ENCODE measurements at regions not wholly inside any gene's neighbourhood (a gene's known extent, or its start where the extent isn't known, plus 50 kb on each side); places are given as distances from the start of the nearest gene placed in this dataset.

DNA sequence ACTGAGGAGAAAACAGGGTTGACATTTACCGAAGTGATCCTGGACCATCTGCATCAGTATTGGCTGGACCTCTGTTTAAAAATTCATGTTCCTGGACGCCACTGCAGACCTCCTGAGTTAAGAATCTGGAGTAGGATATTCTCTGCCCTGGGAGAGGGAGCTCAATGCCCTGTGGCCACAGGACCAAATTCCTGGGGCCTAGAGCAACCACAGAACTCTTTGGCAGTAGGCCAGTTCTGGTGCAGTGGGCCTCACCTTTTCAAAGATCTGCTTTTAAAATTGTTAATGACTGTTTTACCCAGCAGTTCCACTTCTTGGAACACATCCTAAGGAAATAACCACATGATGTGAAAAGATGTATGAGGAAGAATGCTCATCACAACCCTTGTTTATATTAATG is 133.3 kb upstream of the ADPGK start:
- DNase-seq: no peak

DNA sequence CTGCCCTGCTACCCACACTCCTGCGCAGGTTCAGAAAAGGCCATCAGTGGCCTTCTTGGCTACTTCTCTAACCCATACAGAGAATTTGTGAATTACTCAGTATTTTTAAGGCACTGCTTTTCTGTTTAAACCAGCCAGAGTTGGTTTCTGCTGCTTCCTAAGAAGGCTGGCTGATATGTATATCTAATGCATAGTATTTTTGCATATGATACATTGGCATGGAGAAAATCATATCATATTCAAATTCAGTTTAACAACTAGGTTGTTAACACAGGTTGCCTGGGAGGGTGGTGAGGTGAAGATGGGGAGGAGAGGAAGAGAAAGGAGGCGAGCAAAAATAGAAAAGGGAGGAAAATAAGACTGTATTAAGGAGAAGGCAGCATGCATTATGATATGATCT is 132.8 kb upstream of the ADPGK start:
- DNase-seq: no peak

DNA sequence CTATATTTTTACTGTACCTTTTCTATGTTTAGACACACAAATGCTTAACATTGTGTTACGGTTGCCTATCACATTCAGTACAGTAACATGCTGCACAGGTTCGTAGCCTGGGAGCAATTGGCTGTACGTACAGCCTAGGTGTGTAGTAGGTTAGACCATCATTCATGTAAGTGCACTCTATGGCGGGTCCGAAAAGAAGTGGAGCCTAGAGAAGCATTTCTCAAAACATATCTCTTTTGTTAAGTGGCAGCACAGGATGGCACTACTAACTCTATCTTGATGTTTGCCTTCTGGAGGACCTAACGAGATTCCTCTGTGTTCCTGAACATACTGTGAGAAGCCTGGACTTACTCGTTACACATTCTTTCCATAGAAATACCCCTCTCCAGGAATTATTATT is 132.3 kb upstream of the ADPGK start:
- DNase-seq: no peak

DNA sequence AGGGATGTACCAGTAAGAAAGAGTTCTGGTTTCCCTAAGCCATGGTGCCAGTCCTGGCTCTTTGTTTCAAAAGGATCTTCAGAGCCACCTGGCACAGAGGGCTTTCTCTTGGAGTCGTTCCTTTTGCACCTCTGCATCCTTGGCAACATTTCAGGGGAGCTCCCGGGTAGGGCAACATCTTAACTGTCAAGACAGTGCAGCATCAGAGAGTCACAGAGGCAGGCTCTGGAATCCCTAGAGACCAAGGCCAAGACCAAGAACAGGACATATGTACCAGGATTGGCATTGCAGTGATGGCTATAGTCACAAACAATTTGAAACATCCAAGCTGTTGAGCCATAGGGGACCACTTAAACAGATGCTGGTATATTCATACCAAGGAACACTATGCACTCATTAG is 129.4 kb upstream of the ADPGK start:
- no peak for DNase-seq

DNA sequence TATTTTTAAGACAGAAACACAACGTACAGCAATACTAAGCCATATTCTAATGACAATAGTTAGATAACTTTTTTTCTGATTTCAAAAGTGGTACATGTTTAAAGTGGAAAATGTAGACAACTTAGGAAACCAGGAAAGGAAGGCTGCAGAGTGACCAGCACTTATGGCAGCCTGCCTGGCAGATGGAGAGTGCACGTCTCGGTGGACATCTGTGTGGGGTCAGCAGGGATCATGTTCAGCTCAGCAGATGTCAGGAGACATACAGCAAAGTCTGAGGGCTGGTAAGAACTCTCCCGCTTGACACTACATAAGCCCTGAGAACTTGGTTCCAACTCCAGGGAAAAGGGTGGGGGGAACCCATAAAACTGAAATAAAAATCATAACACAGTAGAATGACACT is 128.6 kb upstream of the ADPGK start:
- no peak for DNase-seq

DNA sequence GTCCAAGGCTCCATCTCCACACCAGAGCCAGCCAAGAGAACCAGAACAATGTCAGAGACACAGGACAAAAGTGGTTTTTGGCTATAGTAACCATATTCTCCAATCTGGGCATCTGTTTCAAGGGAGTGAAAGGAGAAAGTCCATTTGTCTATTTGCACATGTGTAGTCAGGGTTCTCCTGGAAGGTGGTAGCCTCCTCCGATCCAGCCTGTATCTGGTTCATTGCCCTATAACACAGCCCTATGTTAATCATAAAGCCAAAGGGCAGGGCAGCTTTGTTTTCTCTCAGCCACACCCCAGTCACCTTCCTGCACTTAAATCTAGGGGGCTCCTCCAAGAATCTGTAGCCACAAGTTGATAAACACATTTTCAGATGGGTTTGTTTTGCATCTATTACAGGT is 128.1 kb upstream of the ADPGK start:
- DNase-seq: no peak

DNA sequence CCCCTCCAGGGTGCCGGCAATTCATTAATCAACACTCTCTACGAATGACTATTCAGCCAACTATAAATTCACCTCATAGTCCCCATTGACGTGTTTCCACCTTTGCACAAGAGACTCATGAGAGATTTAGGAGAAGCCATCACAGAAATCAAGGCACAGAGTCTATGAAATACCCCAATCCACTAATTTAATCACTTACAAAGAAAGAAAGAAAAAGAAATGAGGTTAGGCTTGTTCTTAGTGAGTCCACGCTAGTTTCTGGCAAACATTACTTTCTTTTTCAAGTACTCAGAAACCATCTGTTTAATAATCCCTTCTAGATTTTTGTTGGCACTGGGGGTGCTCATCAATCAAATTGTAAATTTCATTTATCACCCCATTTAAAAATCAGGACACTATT is 125.2 kb upstream of the ADPGK start:
- no peak for DNase-seq

DNA sequence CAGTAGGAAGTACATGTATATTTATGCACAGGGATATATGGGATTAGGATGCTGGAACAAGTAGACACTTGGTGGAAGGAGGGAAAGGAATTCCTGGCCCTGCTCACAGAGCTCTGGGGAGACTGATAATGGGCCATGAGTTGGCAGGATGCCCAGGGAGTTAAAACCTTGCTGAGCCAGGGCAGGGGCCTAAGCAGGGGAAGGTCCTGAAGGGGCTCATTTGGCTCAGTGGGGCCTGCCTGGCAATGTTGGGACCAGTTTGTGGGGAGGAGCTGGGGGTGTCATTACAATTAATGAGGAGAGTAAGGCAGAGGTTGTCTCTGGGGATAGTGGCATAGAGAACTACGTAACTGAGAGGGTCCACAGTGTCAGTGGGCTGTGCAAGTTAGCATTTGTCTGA is 124.2 kb upstream of the ADPGK start:
- DNase-seq: no peak

DNA sequence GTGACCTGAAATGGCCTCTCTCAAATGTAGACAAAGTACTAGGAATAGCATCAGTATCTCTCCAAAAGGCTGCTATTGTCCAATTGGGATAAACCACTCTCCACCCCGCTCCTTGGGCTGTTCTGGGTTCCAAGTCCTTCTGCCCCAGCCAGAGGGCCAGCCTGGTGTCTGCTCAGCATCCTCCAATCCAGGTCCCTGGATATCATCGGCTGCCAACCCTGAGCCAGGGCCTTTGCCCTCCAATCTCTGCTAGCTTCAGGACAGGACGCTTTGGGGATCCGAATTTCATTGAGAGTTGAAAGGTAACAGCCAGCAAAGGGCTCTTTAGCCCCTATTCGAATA is 119.3 kb upstream of the ADPGK start:
- no peak for DNase-seq

DNA sequence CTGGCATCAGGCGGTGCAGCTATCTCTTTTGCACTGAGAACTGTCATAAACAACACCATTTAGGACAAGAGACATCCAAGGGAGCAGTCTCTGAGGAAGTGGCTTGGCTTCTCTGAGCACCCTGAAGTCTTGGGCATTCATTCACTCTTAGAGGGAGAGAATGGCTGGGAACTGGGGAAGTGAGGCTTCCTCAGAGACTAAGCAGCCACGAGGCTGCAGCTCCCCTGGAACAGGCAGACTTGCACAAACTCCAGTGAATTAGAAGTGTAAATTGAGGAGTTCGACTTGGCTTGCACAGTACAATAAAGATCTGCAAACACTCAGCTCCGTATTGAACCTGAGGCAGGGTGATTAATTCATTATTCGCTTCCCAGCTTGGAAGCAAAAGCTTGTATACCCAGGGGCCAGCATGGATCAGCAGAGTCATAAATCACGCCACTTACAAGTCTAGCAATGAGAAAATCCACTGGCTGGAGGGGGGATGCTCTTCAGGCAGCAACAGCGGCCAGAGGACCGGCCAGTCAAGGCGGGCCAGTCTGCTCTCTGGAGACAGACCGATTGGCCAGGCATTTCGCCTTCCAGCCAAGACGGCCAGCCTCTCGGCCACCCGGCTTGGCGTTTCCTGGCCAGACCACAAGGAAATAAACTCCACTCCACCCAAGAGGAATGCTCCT is 118.8 kb upstream of the ADPGK start:
- DNase-seq: no peak

DNA sequence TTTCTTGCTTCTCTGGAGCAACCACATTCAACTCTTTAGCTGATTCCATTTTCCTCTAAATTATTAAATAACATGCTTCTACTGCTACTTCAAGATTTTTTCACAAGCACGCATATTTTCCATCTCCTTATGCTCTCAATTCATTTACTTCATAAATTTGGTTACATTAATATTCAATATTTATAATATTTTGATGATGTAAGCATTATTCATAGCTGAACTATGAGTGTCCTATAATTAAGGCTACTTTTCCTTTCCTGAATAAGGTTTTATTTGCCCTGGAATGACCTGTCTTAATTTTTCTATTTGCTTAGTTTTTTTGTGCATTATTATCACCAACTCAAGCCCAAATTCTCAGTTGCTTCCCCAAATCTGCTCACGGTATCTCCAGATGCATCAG is 109.4 kb upstream of the ADPGK start:
- DNase-seq: no peak

DNA sequence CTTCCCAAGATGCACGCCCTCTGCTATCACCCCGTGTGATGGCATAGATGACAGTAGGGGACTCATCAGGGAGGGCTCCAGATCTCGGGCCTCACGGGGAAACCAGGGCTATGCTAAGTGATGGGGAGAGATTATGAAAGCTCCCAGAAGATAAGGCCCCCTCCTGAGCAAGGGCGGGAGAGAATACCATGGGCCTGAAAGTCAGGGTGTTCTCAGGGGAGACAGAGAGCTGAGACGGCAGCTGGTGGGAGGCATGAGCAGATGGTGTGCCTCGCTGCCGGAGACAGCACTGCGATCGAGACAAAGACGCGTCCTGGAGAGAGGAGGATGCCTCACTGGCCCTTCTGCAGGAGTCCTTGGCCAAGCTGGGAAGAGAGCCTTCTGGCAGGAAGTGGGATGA is 106.5 kb upstream of the ADPGK start:
- no peak for DNase-seq

DNA sequence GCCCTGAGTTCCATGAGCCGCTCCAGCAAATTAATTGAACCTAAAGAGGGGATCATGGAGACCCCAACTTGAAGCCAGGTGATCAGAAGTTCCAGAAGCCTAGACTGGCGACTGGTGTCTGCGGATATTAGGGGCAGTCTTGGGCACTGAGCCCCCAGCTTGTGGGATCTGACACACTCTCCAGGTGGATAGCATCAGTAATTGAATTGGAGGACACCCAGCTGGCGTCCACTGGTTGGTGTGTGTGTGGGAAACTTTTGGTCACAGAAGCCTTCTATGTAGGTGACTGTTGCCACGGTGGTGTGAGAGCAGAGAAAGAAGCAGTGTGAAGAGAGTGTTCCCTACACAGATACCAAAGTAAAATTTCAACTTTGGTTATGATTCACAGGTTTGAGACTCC is 106.0 kb upstream of the ADPGK start:
- no peak for DNase-seq

DNA sequence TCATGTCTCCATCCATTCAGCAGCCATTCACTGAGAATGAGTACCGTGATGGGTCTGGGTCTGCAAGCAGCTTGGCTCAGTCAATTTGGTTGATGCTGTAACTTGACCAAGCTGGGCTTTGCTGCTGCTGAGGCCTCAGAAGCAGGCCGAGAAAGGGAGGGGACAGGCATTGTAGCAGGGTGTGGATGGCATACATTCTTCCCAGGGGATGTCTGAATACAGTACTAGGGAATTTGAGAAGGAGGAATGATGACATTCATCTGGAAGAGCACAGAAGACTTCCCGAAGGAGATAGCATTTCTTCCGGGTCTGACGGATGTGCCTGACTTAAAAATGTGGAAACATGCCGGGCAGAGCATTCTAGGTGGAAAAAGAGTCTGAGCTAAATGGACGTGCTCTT is 105.3 kb upstream of the ADPGK start:
- no peak for DNase-seq

DNA sequence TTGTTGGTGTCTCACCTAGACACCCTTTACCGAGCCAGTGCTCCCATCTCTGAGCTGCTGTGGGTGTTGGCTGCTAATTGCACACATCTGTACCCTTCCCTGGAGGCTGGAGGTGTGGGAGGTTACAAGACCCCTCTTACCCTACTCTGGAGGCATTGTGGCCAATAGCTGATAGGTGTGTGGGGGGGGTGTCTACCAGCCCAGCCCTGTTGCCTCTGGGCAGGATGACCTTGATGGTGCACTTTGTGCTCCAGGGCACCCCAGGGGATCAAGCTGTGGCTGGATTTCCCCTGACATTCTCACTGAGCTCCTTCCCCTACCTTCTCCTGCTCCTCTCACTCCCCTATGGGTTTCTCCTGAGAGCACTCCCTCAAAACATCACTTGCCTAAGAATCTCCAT is 104.7 kb upstream of the ADPGK start:
- no peak for DNase-seq

DNA sequence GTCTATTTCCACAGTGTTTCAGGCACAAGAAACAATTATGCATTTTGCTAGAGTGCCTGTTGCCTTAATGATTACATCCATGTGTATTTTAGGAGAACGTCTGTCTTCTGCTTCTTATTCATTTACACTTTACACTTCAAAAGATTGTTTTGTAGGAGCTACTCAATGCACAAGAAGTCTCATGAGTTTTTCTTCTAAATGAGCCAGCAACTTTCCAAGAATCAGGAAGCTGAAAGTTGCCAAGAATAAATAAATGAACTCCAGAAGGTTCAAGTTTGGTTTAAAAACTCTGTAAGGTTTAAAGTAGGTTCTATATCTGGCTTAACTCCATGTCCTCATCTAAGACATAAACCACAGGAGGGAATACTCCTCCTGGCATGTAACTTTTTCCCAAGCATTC is 103.8 kb upstream of the ADPGK start:
- DNase-seq: no peak

DNA sequence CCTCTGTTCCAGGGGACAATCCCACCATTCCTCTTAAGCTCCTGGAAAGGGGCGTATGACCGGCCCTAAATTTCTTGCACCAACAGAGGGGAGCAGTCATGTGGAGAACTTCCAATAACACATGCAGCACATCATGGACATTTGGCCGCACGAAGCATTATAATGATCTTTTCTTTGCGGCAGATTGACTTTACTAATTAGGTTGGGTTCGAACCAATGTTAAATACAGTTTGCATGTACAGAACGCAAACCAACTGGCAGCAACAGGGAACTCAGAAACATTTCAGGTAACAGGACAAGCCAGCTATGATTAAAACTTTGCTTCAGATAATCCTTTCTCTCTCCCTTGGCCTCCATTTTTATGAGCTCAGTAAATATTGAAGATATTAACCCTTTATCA is 100.8 kb upstream of the ADPGK start:
- DNase-seq: no peak

DNA sequence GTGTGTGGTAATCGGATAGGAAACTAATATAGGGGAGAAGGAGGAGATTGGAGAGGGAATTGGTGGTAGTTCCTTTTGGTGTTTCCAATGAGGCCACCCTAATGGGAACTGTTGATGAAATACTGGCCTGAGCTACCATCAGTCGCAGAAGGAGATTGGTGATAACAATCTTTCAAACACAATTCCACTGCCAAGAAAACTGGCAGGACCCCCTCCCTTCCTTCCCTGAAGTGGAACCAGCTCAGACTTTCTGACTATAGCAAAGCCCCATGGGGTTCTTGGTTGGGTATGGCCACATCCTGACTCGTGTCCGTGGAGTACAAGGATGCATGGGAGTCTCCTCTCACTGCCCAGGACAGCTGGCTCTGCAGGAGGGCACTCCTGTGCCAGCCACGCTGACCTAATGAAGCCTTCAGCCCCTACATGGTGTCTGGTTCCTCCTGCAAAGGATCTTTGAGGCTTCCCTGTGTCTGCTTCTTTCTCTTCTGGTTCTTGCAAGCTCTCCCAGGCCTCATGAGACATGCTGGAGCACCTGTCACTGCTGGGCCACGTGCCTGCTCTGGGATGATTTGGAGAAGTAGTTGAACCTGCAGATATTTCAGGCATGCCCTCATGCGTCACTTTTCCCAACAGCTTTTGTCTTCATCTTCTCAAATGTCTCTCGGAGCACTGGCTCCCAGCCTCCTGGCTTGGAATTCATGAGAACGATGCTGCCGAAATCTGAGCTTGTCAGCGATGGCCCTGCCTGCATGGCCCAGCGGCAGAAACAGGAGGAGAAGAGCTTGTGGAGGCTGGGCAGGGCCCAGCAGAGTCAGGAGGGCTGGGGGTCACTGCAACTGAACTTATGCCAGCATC is 90.0 kb upstream of the ADPGK start:
- no peak for DNase-seq

DNA sequence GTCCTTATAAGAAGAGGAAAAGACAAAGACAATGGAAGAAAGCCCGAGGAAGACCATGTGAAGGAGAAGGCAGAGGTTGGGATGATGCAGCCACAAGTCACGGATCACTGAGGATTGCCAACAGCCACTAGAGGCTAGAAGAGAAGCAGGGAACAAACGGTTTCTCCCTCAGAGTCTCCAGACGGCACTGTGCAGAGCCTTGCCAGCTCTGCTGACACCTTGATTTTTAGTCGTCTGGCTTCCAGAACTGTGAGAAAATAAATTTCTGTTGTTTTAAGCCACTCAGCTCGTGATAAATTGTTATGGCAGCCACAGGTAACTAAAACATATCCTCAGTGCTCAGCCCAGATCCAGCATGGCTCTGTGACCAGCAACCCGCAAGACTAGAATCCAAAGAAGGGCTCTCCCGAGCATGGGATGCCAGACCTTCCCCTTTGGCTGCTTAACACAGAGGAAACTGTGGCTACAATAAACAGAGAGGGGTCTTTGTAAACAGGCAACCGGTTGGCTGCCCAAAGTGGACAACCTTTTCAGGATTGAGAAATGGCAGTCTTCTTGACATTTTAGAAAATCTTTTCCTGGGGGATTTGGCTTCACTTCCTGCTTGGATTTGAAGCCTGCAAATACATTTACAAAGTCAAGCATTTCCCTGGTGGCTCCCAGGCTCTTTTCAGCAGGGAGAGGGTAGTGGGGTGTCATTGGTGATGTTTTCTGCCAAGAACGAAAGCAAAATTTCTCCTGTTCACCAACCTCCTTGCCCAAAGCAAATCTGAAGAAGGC is 88.7 kb upstream of the ADPGK start:
- DNase-seq: no peak

DNA sequence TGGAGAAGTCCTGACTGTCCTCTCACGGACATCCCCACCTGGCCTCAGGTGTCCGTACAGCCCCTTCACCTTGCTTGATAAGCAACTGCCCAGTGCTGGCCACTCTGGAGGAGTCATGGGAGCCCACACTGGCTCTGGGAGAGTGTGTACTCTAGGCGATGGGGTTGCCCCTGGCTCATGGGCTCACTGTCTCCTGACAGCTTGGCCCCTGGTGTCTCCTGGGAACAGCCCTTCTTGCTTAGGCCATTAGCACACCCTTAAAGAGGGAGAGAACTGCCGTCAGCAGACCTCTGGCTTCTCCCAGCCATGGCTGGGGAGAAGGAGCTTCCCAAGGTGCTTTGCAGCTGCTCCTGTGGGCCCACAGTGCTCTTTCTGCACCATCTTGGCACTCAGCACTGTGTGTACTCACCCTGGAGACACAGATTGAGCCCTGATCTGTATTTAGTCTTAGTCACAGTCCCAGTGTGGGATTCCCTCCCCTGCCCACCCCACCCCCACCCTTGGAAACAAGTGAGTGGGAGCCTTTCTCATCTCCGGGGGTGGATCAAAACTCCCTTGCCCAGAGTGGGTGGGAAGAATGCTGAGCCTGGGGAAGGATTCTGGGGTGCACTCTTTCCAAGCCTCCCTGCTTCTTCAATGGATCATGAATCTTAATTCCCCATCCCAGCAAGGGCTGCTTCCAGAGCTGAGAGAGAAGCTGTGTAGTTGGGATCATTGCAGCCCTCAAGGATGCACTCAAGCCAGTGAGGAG is 83.5 kb upstream of the ADPGK start:
- no peak for DNase-seq

DNA sequence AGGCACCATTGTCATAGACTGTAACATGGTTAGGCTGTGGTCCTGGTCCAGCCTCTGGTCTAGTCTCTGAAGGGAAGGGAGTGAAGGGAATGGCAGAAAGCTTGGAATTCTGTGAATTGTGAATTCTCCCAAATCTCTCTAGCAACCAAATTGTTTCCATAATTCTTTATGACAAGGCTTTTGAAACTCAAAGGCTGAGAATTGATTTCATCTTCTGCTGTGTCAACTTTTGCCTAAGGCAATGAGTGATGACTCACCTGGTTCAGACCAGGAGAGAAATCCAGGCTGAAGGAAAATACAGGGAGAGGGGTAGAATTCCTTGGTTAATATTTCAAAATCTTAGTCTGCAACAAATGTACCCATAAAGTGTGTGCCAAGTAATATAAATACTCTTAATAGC is 82.6 kb upstream of the ADPGK start:
- no peak for DNase-seq

DNA sequence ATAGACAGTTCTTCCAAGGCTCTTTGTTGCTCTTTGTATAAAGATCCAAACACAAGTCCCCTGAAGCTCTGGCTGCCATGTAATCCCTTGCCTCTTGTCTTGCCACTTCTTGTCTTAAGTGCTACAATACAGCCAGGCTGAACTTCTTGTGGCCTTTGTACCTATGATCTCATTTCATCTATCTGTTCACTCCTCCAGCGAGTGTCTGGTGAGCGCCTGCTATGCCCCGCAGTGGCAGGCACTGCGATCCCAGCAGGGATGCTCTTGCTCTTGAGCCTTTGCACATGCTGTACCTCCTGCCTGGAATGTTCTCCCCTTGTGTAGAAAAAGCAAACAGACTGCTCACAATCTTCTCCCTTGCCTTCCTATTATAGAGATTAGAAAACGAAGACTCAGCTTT is 81.9 kb upstream of the ADPGK start:
- DNase-seq: no peak

DNA sequence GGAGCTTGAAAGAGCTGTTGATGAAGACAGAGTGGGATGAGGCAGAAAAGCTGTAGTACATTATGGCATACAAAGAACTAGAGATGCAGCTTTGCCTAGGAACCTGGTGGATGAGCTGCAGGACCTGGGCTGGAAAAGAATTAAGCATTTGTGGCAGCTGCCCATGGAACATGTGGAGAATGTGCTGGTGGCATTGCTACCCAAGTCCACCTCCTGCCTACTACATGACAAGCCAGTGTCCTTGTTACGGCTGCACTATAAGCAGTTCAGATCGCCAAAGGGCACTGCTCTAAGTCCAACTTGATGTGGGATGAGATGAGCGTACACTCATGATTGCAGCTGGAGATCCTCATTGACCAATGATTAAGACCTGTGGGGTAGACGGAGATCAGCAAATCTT is 81.1 kb upstream of the ADPGK start:
- no peak for DNase-seq

All from GF-D8 (cell line).